HCT116 (cell line): ENCODE measurements at regions not wholly inside any gene's neighbourhood (a gene's known extent, or its start where the extent isn't known, plus 50 kb on each side); places are given as distances from the start of the nearest gene placed in this dataset.

Experiments used
- ATAC-seq: fragments of 200-7000 bp; cut with Tn5 transposase; 2 replicates; pipeline ENCODE4 v1.9.1; 2020; ENCODE audit warnings: mild to moderate bottlenecking, moderate library complexity
- BruUV-seq: library from RNA; stranded (reverse); fragments of 400-500 nt; replicated peaks from 2 replicates; lab custom pipeline; 2021; lab: Mats Ljungman, UMichigan
- CTCF ChIA-PET: fragments of 300-600 bp; sonication (Branson Sonifier 250); formaldehyde crosslinking; loops from one replicate; lab custom pipeline; 2021; ENCODE audit warnings: antibody characterized with exemption; lab: Charles Lee
- POLR2A ChIA-PET: fragments of 300-600, 350-600 bp; sonication (Branson Sonifier 250); formaldehyde crosslinking; loops from one replicate; lab custom pipeline; 2021; ENCODE audit warnings: antibody characterized with exemption; lab: Charles Lee
- RAD21 ChIA-PET, 2 experiments: fragments of 300-600 bp; sonication (Branson Sonifier 250); formaldehyde crosslinking; loops; one replicate each; lab custom pipeline; 2023; ENCODE audit warnings: low total read pairs in 2 of 2; ENCODE audit not compliant: uncharacterized antibody in 2 of 2, unreplicated experiment in 2 of 2, low non-redundant PET in 1 of 2; lab: Charles Lee
- DNase-seq: peaks from one replicate; pipeline ENCODE4 v3.0.0-alpha.2; 2010; ENCODE audit warnings: low read depth, low spot score
- H2AFZ ChIP-seq: fragments of 200-600 bp; shearing (Covaris generic), sonication (generic); 2 replicates; pipeline ENCODE4 v1.6.1; 2017; ENCODE audit warnings: low read depth, mixed run types, mixed read lengths, antibody characterized with exemption, low read length; ENCODE audit not compliant: poor library complexity, severe bottlenecking
- H3K27ac ChIP-seq: 2 replicates; pipeline ENCODE4 v1.5.1; 2012; ENCODE audit warnings: low read depth, low read length
- H3K27me3 ChIP-seq: fragments of 200-600 bp; sonication (generic); 2 replicates; pipeline ENCODE4 v1.6.1; 2016; ENCODE audit warnings: mixed run types, low read length, mixed read lengths; ENCODE audit not compliant: insufficient read depth
- H3K36me3 ChIP-seq, 2 experiments: fragments of 200-500 bp in 1 of 2; fragments of 200-600 bp in 1 of 2; sonication (Bioruptor generic) in 1 of 2; sonication (generic) in 1 of 2; 2 replicates each; pipeline versions ENCODE4 v1.5.1 to v1.6.1; 2014 to 2016; ENCODE audit warnings: low read length in 2 of 2, inconsistent platforms in 1 of 2, mixed read lengths in 1 of 2, mixed run types in 1 of 2; ENCODE audit not compliant: insufficient read depth in 2 of 2, control insufficient read depth in 1 of 2
- H3K4me1 ChIP-seq, 2 experiments: fragments of 200-600 bp in 1 of 2; sonication (generic) in 1 of 2; 2 replicates each; pipeline versions ENCODE4 v1.5.1 to v1.6.1; 2012 to 2017; ENCODE audit warnings: low read length in 2 of 2, inconsistent platforms in 1 of 2, mild to moderate bottlenecking in 1 of 2, mixed read lengths in 1 of 2, mixed run types in 1 of 2, moderate library complexity in 1 of 2; ENCODE audit not compliant: insufficient read depth in 2 of 2, control insufficient read depth in 1 of 2
- H3K4me2 ChIP-seq: fragments of 200-600 bp; sonication (generic); 2 replicates; pipeline ENCODE4 v1.6.1; 2017; ENCODE audit warnings: mixed run types, low read length, mixed read lengths
- H3K4me3 ChIP-seq, 2 experiments: fragments of 200-600 bp in 1 of 2; sonication (generic) in 1 of 2; replicated peaks in 1 of 2; 2 replicates each; pipeline ENCODE4 v1.5.1; 2011 to 2016; ENCODE audit warnings: low read length in 2 of 2, control low read depth in 1 of 2, low read depth in 1 of 2, mild to moderate bottlenecking in 1 of 2, mixed read lengths in 1 of 2, mixed run types in 1 of 2
- H3K79me2 ChIP-seq: fragments of 200-600 bp; sonication (generic); 2 replicates; pipeline ENCODE4 v1.6.1; 2017; ENCODE audit warnings: mild to moderate bottlenecking, mixed run types, low read length, moderate library complexity, mixed read lengths; ENCODE audit not compliant: insufficient read depth
- H3K9ac ChIP-seq: fragments of 200-600 bp; sonication (generic); 2 replicates; pipeline ENCODE4 v1.6.1; 2016; ENCODE audit warnings: low read length, mixed read lengths
- H3K9me2 ChIP-seq: fragments of 200-600 bp; sonication (generic), shearing (Covaris generic); 2 replicates; pipeline ENCODE4 v1.6.1; 2017; ENCODE audit warnings: mixed run types, mild to moderate bottlenecking, moderate library complexity; ENCODE audit not compliant: insufficient read depth
- H3K9me3 ChIP-seq, 2 experiments: fragments of 200-500 bp in 1 of 2; fragments of 200-600 bp in 1 of 2; sonication (Bioruptor generic) in 1 of 2; sonication (generic) in 1 of 2; 2 replicates each; pipeline ENCODE4 v1.6.1; 2014 to 2017; ENCODE audit warnings: low read length in 2 of 2, mixed read lengths in 2 of 2, inconsistent platforms in 1 of 2, low read depth in 1 of 2, mild to moderate bottlenecking in 1 of 2, mixed run types in 1 of 2, moderate library complexity in 1 of 2; ENCODE audit not compliant: control insufficient read depth in 1 of 2, insufficient read depth in 1 of 2
- H4K20me1 ChIP-seq: fragments of 200-600 bp; sonication (generic), shearing (Covaris generic); 2 replicates; pipeline ENCODE4 v1.6.1; 2017; ENCODE audit warnings: mixed run types, mild to moderate bottlenecking, moderate library complexity; ENCODE audit not compliant: insufficient read depth
- ATF3 ChIP-seq: IDR thresholded peaks from 2 replicates; pipeline ENCODE4 v1.6.1; 2012
- CTCF ChIP-seq, 3 experiments: fragments of 200-600 bp in 1 of 3; sonication (generic) in 1 of 3; IDR thresholded peaks in 2 of 3; conservative IDR thresholded peaks in 1 of 3; 2 replicates each; pipeline ENCODE4 v1.5.1; 2012 to 2017; ENCODE audit warnings: low read depth in 2 of 3, low read length in 2 of 3, antibody characterized with exemption in 1 of 3, borderline replicate concordance in 1 of 3, control low read depth in 1 of 3, mild to moderate bottlenecking in 1 of 3, mixed read lengths in 1 of 3, mixed run types in 1 of 3, moderate library complexity in 1 of 3; ENCODE audit not compliant: insufficient read depth in 1 of 3
- EZH2phosphoT487 ChIP-seq: fragments of 200-600 bp; IDR thresholded peaks from 2 replicates; pipeline ENCODE4 v1.6.1; 2018; ENCODE audit warnings: antibody characterized with exemption, borderline replicate concordance
- intact Hi-C: fragments of 100-400 bp; cut with micrococcal nuclease; formaldehyde crosslinking; loops from 2 replicates; pipeline ENCODE4 v1.10.0; 2022

GRCh38 chr14:30264161-30264560, 294.8 kb upstream of the G2E3 start:
- DNase-seq (no peak), ATAC-seq (no peak)
- CTCF ChIA-PET = no interaction called here
- H3K27me3 ChIP-seq = no peaks in the 10 kb centered on the region
- POLR2A ChIA-PET = no interaction called here
- H3K4me2 ChIP-seq = no peak overlapping the region
- H3K4me3 ChIP-seq = no peak overlapping the region
- H3K36me3 ChIP-seq = no peaks in the 10 kb centered on the region
- H3K9me3 ChIP-seq = no peaks in the 10 kb centered on the region
- no TSS peak for BruUV-seq
- H3K27ac ChIP-seq = no peak overlapping the region
- no peak overlapping the region for H3K9ac ChIP-seq
- intact Hi-C loops = no loop called here
- no peak overlapping the region for H2AFZ ChIP-seq
- RAD21 ChIA-PET = no interaction called here
- H3K4me1 ChIP-seq = no peaks in the 10 kb centered on the region
- no peaks in the 10 kb centered on the region for H3K79me2 ChIP-seq
- TF ChIP-seq EZH2phosphoT487 = no peak
- no peaks in the 10 kb centered on the region for H3K9me2 ChIP-seq
- no peaks in the 10 kb centered on the region for H4K20me1 ChIP-seq

GRCh38 chr14:30266290-30266689, 292.7 kb upstream of the G2E3 start:
- TF ChIP-seq CTCF (IDR thresholded peaks at IDR 0.05 in 2 of 3, conservative IDR thresholded peaks at IDR 0.05 in 1 of 3; ENCODE audit: borderline replicate concordance in 1 of 3, insufficient read depth in 1 of 3, low read depth in 2 of 3, low read length in 2 of 3) (0 out of 6 replicates have a peak, but pooled peaks of 1 of the 3 experiments have one; percentile 11), ATF3 (no peak)
- no peak overlapping the region for H3K4me2 ChIP-seq
- no peaks in the 10 kb centered on the region for H3K36me3 ChIP-seq
- no peaks in the 10 kb centered on the region for H3K9me2 ChIP-seq
- RAD21 ChIA-PET = no interaction called here
- BruUV-seq = no TSS peak
- DNase-seq (no peak), ATAC-seq (no peak)
- no peak overlapping the region for H2AFZ ChIP-seq
- intact Hi-C loops = no loop called here
- POLR2A ChIA-PET = no interaction called here
- H3K9ac ChIP-seq = no peak overlapping the region
- no peaks in the 10 kb centered on the region for H3K27me3 ChIP-seq
- H3K27ac ChIP-seq = no peak overlapping the region
- H3K4me1 ChIP-seq = no peaks in the 10 kb centered on the region
- no peaks in the 10 kb centered on the region for H3K79me2 ChIP-seq
- no peaks in the 10 kb centered on the region for H4K20me1 ChIP-seq
- no peaks in the 10 kb centered on the region for H3K9me3 ChIP-seq
- CTCF ChIA-PET = interaction anchor here (1.1 kb wide), 1 partner anchor 177 kb away, joined by 6 read pairs; no protein-coding TSS in a partner anchor
- no peak overlapping the region for H3K4me3 ChIP-seq
